Liver (tissue), 9 donors: ENCODE measurements at regions not wholly inside any gene's neighbourhood (a gene's known extent, or its start where the extent isn't known, plus 50 kb on each side); places are given as distances from the start of the nearest gene placed in this dataset. TPM values are rescaled to one million over a fixed set of nuclear protein-coding genes. Genes with fewer than 3 reads are reported as not detected.
A peak's percentile ranks its signal among the peaks of the same experiment; 100 is the strongest.

ENCODE experiments used
- DNase-seq: peaks from one replicate; pipeline ENCODE4 v3.0.0-alpha.2; 2017; ENCODE audit warnings: low spot score
- H3K27ac ChIP-seq, 2 donors: one replicate each; pipeline ENCODE4 v1.7.0; 2013; ENCODE audit warnings: inconsistent platforms in 2 of 2, low read length in 2 of 2, control low read depth in 1 of 2, low read depth in 1 of 2, mild to moderate bottlenecking in 1 of 2
- H3K27me3 ChIP-seq, 4 donors: one replicate each; pipeline versions ENCODE4 v1.6.1 to v1.7.0; 2013; ENCODE audit warnings: low read length in 3 of 4, inconsistent platforms in 1 of 4, mild to moderate bottlenecking in 1 of 4, moderate library complexity in 1 of 4; ENCODE audit not compliant: control insufficient read depth in 4 of 4, insufficient read depth in 4 of 4
- H3K36me3 ChIP-seq, 4 donors: one replicate each; pipeline versions ENCODE4 v1.6.1 to v1.7.0; 2013; ENCODE audit warnings: low read length in 3 of 4, mild to moderate bottlenecking in 3 of 4, low read depth in 1 of 4, moderate library complexity in 1 of 4; ENCODE audit not compliant: control insufficient read depth in 4 of 4, insufficient read depth in 3 of 4
- H3K4me1 ChIP-seq, 4 donors: one replicate each; pipeline versions ENCODE4 v1.6.1 to v1.7.0; 2013; ENCODE audit warnings: low read length in 3 of 4, mild to moderate bottlenecking in 3 of 4, moderate library complexity in 1 of 4; ENCODE audit not compliant: control insufficient read depth in 4 of 4, insufficient read depth in 4 of 4
- H3K4me3 ChIP-seq, 3 donors: one replicate each; pipeline versions ENCODE4 v1.6.1 to v1.7.0; 2013; ENCODE audit warnings: low read length in 3 of 3, control low read depth in 1 of 3, low read depth in 1 of 3, mild to moderate bottlenecking in 1 of 3
- H3K9ac ChIP-seq, 2 donors: one replicate each; pipeline ENCODE4 v1.7.0; 2013; ENCODE audit warnings: low read length in 2 of 2, mild to moderate bottlenecking in 2 of 2, moderate library complexity in 2 of 2, control low read depth in 1 of 2, low read depth in 1 of 2
- H3K9me3 ChIP-seq, 4 donors: one replicate each; pipeline versions ENCODE4 v1.6.1 to v1.7.0; 2013; ENCODE audit warnings: low read length in 3 of 4; ENCODE audit not compliant: control insufficient read depth in 4 of 4
- EGR1 ChIP-seq, 2 donors: IDR thresholded peaks; 2 replicates each; pipeline ENCODE4 v1.6.1; 2016 to 2018; ENCODE audit warnings: antibody characterized with exemption in 2 of 2, low read depth in 2 of 2
- FOXA1 ChIP-seq: IDR thresholded peaks from 2 replicates; pipeline ENCODE4 v1.6.1; 2016; ENCODE audit warnings: antibody characterized with exemption
- FOXA2 ChIP-seq: IDR thresholded peaks from 2 replicates; pipeline ENCODE4 v1.6.1; 2016; ENCODE audit warnings: antibody characterized with exemption
- GABPA ChIP-seq, 2 donors: IDR thresholded peaks in 1 of 2; conservative IDR thresholded peaks in 1 of 2; 2 replicates each; pipeline ENCODE4 v1.6.1; 2016; ENCODE audit warnings: antibody characterized with exemption in 2 of 2, mild to moderate bottlenecking in 1 of 2, moderate library complexity in 1 of 2
- HNF4A ChIP-seq, 2 donors: conservative IDR thresholded peaks; 2 replicates each; pipeline ENCODE4 v1.6.1; 2016; ENCODE audit warnings: antibody characterized with exemption in 2 of 2, mild to moderate bottlenecking in 2 of 2
- HNF4G ChIP-seq: IDR thresholded peaks from 2 replicates; pipeline ENCODE4 v1.6.1; 2016; ENCODE audit warnings: antibody characterized with exemption
- JUND ChIP-seq, 2 donors: IDR thresholded peaks; 2 replicates each; pipeline ENCODE4 v1.6.1; 2016; ENCODE audit warnings: antibody characterized with exemption in 2 of 2
- NR2F2 ChIP-seq: IDR thresholded peaks from 2 replicates; pipeline ENCODE4 v1.6.1; 2016; ENCODE audit warnings: antibody characterized with exemption
- RAD21 ChIP-seq, 2 donors: IDR thresholded peaks; 2 replicates each; pipeline ENCODE4 v1.6.1; 2016; ENCODE audit warnings: antibody characterized with exemption in 2 of 2, mild to moderate bottlenecking in 2 of 2
- SP1 ChIP-seq: IDR thresholded peaks from 2 replicates; pipeline ENCODE4 v1.6.1; 2018; ENCODE audit warnings: antibody characterized with exemption, mild to moderate bottlenecking
- YY1 ChIP-seq: IDR thresholded peaks from 2 replicates; pipeline ENCODE4 v1.6.1; 2016; ENCODE audit warnings: antibody characterized with exemption, mild to moderate bottlenecking
- WGBS: extraction: QIAGEN DNeasy Blood & Tissue Kit; methylation state at CpG from one replicate; pipeline ENCODE4 v1.1.7; 2013; 5-methylcytosine and 5-hydroxymethylcytosine counted together
- small RNA-seq: library from RNA; depleted of rRNA; stranded (forward); fragments of <200 nt; gene quantifications from one replicate; pipeline ENCODE3, GENCODE V24; 2014
- TF ChIP-seq, protein P1 (sequence below): IDR thresholded peaks from 2 replicates; pipeline ENCODE4 v1.6.1; 2016; ENCODE audit warnings: antibody characterized with exemption, mild to moderate bottlenecking
- TF ChIP-seq, protein P2 (sequence below): IDR thresholded peaks from 2 replicates; pipeline ENCODE4 v1.6.1; 2016; ENCODE audit warnings: antibody characterized with exemption
- TF ChIP-seq, protein P3 (sequence below): IDR thresholded peaks from 2 replicates; pipeline ENCODE4 v1.6.1; 2016; ENCODE audit warnings: antibody characterized with exemption
- TF ChIP-seq, protein P4 (sequence below): fragments of 150-350 bp; IDR thresholded peaks from 2 replicates; pipeline ENCODE4 v1.5.1; 2017; ENCODE audit warnings: improper control_type of control experiment, low read depth, low read length; ENCODE audit not compliant: missing input control
- donor health status: healthy.
- donor health status: healthy.
- donor health status: healthy.
- donor health status: healthy.
- donor health status: healthy.

DNA sequence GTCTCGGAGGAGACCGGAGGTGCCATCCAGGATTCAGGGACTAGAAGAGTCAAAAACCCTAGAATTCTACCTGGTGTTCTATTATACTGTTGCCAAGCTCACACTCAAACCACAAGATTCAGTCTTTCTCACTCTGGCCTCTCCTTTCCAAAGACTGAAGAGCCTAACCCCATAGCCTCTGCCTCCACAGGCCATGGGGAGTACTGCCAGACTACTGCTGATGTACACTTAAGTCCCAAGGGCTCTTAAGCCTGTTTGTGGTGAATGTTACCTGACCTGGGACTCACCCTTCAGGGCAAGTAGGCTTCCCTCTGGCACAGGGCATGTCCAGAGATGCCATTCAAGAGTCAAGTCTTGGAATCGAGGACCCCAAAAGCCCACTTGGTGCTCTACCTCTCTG is 58.9 kb upstream of the IRS4 start:
- no peak overlapping the region for H3K27ac ChIP-seq
- no peak overlapping the region for H3K9ac ChIP-seq
- no peak for DNase-seq
- WGBS, result 88% methylated on average over 3 of the region's 3 CpGs
- H3K27me3 ChIP-seq, result no peaks in the 10 kb centered on the region
- no peaks in the 10 kb centered on the region for H3K4me1 ChIP-seq
- TF ChIP-seq, protein P1, sequence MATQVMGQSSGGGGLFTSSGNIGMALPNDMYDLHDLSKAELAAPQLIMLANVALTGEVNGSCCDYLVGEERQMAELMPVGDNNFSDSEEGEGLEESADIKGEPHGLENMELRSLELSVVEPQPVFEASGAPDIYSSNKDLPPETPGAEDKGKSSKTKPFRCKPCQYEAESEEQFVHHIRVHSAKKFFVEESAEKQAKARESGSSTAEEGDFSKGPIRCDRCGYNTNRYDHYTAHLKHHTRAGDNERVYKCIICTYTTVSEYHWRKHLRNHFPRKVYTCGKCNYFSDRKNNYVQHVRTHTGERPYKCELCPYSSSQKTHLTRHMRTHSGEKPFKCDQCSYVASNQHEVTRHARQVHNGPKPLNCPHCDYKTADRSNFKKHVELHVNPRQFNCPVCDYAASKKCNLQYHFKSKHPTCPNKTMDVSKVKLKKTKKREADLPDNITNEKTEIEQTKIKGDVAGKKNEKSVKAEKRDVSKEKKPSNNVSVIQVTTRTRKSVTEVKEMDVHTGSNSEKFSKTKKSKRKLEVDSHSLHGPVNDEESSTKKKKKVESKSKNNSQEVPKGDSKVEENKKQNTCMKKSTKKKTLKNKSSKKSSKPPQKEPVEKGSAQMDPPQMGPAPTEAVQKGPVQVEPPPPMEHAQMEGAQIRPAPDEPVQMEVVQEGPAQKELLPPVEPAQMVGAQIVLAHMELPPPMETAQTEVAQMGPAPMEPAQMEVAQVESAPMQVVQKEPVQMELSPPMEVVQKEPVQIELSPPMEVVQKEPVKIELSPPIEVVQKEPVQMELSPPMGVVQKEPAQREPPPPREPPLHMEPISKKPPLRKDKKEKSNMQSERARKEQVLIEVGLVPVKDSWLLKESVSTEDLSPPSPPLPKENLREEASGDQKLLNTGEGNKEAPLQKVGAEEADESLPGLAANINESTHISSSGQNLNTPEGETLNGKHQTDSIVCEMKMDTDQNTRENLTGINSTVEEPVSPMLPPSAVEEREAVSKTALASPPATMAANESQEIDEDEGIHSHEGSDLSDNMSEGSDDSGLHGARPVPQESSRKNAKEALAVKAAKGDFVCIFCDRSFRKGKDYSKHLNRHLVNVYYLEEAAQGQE, result no peak
- TF ChIP-seq FOXA2 (no peak), EGR1 (IDR thresholded peaks at IDR 0.05; ENCODE audit: low read depth in 2 of 2) (no peak), NR2F2 (no peak), GABPA (IDR thresholded peaks at IDR 0.05 in 1 of 2, conservative IDR thresholded peaks at IDR 0.05 in 1 of 2) (no peak), HNF4G (no peak), HNF4A (conservative IDR thresholded peaks at IDR 0.05) (no peak), JUND (IDR thresholded peaks at IDR 0.05) (no peak), SP1 (no peak), RAD21 (IDR thresholded peaks at IDR 0.05) (no peak), YY1 (no peak), FOXA1 (no peak)
- TF ChIP-seq, protein P2, sequence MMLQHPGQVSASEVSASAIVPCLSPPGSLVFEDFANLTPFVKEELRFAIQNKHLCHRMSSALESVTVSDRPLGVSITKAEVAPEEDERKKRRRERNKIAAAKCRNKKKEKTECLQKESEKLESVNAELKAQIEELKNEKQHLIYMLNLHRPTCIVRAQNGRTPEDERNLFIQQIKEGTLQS, result no peak
- TF ChIP-seq, protein P3, sequence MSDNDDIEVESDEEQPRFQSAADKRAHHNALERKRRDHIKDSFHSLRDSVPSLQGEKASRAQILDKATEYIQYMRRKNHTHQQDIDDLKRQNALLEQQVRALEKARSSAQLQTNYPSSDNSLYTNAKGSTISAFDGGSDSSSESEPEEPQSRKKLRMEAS, result no peak
- TF ChIP-seq, protein P4, sequence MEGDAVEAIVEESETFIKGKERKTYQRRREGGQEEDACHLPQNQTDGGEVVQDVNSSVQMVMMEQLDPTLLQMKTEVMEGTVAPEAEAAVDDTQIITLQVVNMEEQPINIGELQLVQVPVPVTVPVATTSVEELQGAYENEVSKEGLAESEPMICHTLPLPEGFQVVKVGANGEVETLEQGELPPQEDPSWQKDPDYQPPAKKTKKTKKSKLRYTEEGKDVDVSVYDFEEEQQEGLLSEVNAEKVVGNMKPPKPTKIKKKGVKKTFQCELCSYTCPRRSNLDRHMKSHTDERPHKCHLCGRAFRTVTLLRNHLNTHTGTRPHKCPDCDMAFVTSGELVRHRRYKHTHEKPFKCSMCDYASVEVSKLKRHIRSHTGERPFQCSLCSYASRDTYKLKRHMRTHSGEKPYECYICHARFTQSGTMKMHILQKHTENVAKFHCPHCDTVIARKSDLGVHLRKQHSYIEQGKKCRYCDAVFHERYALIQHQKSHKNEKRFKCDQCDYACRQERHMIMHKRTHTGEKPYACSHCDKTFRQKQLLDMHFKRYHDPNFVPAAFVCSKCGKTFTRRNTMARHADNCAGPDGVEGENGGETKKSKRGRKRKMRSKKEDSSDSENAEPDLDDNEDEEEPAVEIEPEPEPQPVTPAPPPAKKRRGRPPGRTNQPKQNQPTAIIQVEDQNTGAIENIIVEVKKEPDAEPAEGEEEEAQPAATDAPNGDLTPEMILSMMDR, result no peak
- no peak overlapping the region for H3K4me3 ChIP-seq
- no peaks in the 10 kb centered on the region for H3K36me3 ChIP-seq
- peaks cover 0 to 3% (median 0%) of the 10 kb centered on the region in 4 donors for H3K9me3 ChIP-seq

Small RNAs in the stretch of these regions (small RNA-seq; reads per million reads assigned to genes)
- gene MIR6087 (0.44 reads per million, percentile 50 among the genes with 10 or more reads in this experiment), gene RNU6-309P (not detected)
